H1 (cell line): ENCODE measurements at regions not wholly inside any gene's neighbourhood (a gene's known extent, or its start where the extent isn't known, plus 50 kb on each side); places are given as distances from the start of the nearest gene placed in this dataset.

Experiments
- CBX8 ChIP-seq: fragments of 300-800, 300-1000 bp; sonication (generic); IDR thresholded peaks from 2 replicates; pipeline ENCODE4 v1.7.1; 2016; ENCODE audit warnings: low read depth, low read length, borderline replicate concordance
- EP300 ChIP-seq, 2 experiments: IDR thresholded peaks; 1 replicate in 1 of 2; 2 replicates in 1 of 2; pipeline ENCODE4 v1.6.1; 2011 to 2012; ENCODE audit warnings: low read depth in 2 of 2, low read length in 2 of 2, mild to moderate bottlenecking in 2 of 2, borderline replicate concordance in 1 of 2, inconsistent platforms in 1 of 2, moderate library complexity in 1 of 2
- TAF1 ChIP-seq: IDR thresholded peaks from 2 replicates; pipeline ENCODE4 v1.6.1; 2011; ENCODE audit warnings: mild to moderate bottlenecking, low read depth, low read length
- ZNF274 ChIP-seq: IDR thresholded peaks from 2 replicates; pipeline ENCODE4 v1.7.0; 2012; ENCODE audit warnings: low read length, borderline replicate concordance; ENCODE audit errors: extremely low read depth
- TF ChIP-seq, protein P1 (sequence below), 3 experiments: IDR thresholded peaks; 1 replicate in 2 of 3; 2 replicates in 1 of 3; pipeline versions ENCODE4 v1.5.1 to v1.6.1; 2011; ENCODE audit warnings: low read length in 3 of 3, mild to moderate bottlenecking in 3 of 3, inconsistent platforms in 2 of 3, low read depth in 1 of 3, moderate library complexity in 1 of 3; ENCODE audit not compliant: insufficient read depth in 1 of 3; ENCODE audit errors: control extremely low read depth in 1 of 3

- TF ChIP-seq TAF1 (no peak), EP300 (IDR thresholded peaks at IDR 0.05; ENCODE audit: borderline replicate concordance in 1 of 2, low read depth in 2 of 2, low read length in 2 of 2) (no peak), ZNF274 (no peak), CBX8 (no peak)
- TF ChIP-seq, protein P1, sequence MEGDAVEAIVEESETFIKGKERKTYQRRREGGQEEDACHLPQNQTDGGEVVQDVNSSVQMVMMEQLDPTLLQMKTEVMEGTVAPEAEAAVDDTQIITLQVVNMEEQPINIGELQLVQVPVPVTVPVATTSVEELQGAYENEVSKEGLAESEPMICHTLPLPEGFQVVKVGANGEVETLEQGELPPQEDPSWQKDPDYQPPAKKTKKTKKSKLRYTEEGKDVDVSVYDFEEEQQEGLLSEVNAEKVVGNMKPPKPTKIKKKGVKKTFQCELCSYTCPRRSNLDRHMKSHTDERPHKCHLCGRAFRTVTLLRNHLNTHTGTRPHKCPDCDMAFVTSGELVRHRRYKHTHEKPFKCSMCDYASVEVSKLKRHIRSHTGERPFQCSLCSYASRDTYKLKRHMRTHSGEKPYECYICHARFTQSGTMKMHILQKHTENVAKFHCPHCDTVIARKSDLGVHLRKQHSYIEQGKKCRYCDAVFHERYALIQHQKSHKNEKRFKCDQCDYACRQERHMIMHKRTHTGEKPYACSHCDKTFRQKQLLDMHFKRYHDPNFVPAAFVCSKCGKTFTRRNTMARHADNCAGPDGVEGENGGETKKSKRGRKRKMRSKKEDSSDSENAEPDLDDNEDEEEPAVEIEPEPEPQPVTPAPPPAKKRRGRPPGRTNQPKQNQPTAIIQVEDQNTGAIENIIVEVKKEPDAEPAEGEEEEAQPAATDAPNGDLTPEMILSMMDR (IDR thresholded peaks at IDR 0.05; ENCODE audit: control extremely low read depth in 1 of 3, insufficient read depth in 1 of 3, low read depth in 1 of 3, low read length in 3 of 3) = no peak
Measured at GRCh38 chr11:25758145-25758661, 573.7 kb upstream of the ANO3 start.
